GM21367 (cell line): ENCODE measurements at regions not wholly inside any gene's neighbourhood (a gene's known extent, or its start where the extent isn't known, plus 50 kb on each side); places are given as distances from the start of the nearest gene placed in this dataset.

Source experiments
- ATAC-seq: cut with Tn5 transposase; IDR thresholded peaks from one replicate; pipeline ENCODE4 v1.9.1; 2021; ENCODE audit not compliant: unreplicated experiment

- no peak for ATAC-seq
These were observed 1848.5 kb upstream of the TENM3 start for GRCh38 chr4:180394730-180395129.

DNA sequence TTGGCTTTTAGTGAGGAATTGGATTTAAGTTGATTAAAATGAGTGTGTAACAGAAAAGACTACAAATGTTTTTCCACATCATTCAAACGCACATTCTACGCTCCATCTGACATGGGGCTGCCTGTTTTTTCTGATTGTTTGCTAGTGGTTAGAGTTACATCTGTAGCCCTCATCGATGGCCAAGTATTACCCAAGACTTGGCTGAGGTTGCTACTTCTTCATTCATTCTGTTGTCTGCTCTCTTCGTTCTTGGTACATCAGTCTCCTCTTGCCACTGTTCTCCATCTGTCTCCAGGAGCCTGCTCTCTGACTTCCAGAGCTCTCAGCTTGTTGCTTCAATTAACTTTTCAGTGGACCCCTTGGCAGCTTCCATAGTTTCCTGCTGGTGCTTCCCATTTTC is 1844.6 kb upstream of the TENM3 start:
- ATAC-seq, result no peak

DNA sequence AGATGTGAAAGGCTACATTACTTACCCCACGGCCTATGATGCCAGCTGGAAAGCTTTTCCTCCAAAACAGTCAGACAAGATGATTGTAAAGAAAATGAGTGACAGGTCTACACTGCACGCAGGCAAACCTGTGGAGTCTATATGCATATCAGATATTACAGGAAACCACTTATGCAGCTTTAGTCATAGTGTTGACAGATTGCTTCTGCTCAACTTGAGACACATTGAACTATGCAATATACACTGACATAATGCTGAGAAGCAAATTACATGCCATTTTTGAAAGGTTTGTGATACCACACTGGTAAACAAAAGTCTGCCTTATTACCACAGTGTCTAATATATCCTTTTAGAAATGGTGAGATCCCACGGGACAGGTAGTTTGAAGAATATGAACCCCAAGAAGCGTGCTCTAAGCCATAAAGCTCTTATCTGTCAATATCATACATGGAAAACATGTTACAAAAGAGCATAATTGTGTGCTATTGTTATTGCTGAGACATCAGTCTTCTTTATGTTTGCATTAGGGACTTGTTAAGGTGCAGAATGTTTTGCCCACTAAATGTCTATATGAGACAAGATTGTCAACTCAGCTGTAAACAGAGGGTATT is 1835.8 kb upstream of the TENM3 start:
- ATAC-seq, result no peak

- ATAC-seq, result no peak
These were observed 1824.2 kb upstream of the TENM3 start for GRCh38 chr4:180418819-180419531.

DNA sequence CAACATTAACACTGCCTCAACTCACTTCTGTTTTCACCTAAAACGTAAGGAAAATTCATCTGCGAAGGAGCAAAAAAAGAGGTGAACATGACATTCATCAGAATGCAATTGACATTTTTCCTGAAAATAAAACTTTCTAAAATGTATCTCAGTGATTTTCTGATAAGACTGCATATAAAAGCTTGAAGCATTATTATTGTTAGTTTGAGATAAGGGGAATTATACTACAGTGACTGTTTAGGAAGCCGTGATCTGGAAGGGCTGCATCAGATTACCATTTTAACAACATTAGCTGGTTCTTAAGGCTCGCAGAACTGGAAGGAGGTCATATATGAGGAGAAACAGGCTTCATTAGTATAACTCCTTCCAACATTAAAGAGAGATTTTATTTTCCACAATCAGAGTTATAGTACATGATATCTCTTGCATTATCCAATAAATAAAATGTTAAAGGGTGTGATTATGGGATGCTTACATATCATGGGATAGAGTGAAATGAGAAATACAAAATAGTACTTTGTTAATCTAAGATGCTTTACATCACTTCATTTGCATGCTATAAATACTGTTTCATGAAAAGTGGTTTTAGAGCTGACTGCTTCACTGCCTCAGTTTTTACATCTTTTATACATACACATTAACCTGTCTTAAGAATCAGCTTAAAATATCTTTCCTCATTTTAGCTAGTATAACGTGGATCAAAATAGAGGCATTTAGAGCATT is 1820.1 kb upstream of the TENM3 start:
- no peak for ATAC-seq

DNA sequence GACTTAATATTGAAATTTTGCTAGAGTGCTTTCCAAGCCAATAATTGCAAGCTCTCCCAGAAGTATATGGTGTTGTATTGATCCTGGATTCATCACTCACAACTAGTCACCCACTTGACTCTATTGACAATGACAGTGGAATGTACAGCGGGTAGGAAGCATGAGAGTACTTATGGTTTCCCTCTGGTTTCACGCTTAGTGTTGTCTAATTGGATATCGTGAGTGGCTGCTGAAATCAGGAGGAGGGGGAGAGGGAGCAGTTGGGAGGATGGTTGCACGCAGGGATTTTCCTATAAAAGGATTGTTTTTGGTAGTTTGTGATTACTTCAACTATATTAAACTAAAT is 1819.5 kb upstream of the TENM3 start:
- no peak for ATAC-seq

- ATAC-seq, result no peak
These were observed 1816.3 kb upstream of the TENM3 start for GRCh38 chr4:180426938-180427337.

- no peak for ATAC-seq
These were observed 1812.9 kb upstream of the TENM3 start for GRCh38 chr4:180430283-180430682.

GRCh38 chr4:180434131-180434895 is 1808.9 kb upstream of the TENM3 start:
- peak; percentile 71 for ATAC-seq

GRCh38 chr4:180436361-180436760 is 1806.8 kb upstream of the TENM3 start:
- ATAC-seq, result no peak

DNA sequence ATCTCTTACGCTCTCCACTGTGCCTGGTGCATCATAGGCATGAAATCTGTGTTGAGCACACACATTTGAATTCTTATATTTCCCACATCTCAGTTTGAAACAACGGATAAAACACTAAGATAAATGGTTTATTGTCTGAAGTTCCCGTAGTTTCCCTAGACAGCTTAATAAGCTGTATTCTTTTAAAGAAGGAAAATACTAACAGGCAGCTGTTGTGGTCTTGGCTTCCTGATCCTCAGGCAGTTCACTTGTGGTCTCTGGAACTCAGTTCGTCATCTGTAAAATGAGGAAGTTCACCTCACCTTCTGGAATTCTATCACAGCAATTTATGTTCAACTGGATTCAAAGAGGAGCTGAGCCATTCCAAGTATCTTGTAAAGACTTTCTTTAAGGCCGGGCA is 1805.6 kb upstream of the TENM3 start:
- ATAC-seq, result no peak

GRCh38 chr4:180448306-180448705 is 1794.9 kb upstream of the TENM3 start:
- no peak for ATAC-seq

DNA sequence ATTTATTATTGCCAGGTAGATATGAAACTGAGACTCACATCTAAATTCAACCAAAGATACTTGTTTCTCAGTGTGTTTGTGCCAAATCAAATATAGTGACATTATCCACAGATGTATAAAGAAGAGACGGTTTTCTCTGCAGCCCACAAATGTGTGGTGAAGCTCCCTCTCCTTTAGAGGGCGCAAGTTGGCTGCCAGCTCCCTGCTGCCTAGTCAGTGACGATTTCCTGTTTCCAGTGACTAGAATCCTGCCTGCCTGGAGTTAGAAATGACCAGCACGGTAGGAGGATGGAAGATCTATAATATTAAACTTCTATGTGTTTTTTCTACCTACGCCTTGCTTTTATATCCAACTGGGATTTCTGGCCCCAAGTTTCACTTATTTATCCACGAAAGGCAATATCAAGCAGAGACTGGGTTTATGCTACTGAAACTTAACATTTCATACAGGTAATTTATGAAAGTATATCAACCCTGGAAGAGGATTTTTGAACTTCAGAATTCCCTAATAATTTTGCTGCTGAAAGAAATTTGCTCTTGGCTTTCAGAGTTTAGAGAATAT is 1793.7 kb upstream of the TENM3 start:
- ATAC-seq, result peak; percentile 49

DNA sequence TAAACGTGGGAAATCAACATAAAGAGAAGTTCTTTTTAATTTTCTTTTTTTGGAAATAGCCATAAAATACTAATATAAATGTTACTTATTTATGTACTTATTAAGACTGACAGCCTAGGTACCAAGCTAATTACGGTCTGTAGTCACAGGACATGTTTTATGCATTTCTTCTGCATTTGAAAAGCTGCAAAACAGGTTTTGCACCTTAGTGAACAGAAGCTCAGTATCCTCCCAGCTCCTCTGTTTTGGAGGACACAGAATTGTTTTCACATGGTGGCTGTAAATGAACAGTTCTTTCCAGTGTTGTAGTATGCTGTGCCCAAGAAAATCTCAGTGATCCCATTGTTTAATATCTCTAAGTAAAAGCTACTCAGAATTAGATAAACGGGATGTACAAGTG is 1788.0 kb upstream of the TENM3 start:
- no peak for ATAC-seq

GRCh38 chr4:180456928-180457327 is 1786.3 kb upstream of the TENM3 start:
- ATAC-seq, result no peak

DNA sequence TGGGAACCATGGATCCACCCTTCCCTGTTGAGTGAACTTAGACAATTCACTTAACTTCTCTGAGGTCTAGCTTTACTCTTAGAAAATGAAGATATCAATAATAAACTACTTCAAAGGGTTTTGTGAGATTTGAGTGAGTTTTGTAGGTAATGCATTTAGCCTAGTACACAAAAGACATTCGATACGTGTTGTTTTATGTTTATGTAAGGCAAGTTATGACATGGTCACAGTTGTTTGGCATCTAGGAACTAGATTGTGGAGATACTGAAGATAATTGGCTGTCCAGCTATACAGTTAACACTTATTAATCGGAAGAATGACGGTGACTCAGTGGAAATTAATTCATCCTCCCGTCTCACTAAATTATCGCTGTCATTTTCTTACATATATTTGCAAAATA is 1781.1 kb upstream of the TENM3 start:
- ATAC-seq, result no peak

GRCh38 chr4:180465364-180465763 is 1777.8 kb upstream of the TENM3 start:
- no peak for ATAC-seq

GRCh38 chr4:180483036-180483435 is 1760.2 kb upstream of the TENM3 start:
- ATAC-seq, result no peak

DNA sequence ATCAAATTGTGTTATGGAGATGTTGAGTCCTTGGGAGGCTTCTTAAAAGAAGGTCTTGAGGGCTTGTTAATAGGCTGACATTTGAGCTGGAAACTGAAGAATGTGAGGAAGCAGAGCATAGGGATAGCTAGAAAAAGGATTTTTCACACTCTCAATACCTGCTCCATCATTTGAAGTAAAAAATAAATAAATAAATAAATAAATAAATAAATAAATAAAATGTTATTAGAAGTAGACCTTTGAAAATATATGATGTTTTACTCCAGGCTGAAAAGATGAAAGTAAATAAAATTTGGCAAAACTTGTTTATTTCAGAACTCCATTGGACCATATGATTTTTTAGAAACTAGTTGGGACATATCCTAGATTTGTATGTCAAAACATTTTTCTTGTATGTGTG is 1757.8 kb upstream of the TENM3 start:
- no peak for ATAC-seq

DNA sequence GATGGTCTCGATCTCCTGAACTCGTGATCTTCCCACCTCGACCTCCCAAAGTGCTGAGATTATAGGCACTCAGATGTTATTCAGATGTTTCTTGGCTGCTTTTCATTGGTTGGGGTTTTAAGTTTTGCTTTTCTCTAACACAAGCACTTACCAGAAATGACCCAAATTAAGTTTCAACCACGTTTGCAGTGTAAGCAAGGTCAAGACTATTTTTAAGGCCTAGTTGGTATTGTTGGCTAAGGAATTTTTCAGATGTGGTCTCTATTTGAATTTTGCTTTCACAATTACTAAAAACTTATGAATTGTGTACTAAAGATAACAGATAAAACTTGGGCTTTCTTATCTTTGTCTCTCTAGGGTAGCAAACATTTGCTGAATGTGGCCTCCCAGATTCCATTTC is 1756.9 kb upstream of the TENM3 start:
- ATAC-seq, result no peak

DNA sequence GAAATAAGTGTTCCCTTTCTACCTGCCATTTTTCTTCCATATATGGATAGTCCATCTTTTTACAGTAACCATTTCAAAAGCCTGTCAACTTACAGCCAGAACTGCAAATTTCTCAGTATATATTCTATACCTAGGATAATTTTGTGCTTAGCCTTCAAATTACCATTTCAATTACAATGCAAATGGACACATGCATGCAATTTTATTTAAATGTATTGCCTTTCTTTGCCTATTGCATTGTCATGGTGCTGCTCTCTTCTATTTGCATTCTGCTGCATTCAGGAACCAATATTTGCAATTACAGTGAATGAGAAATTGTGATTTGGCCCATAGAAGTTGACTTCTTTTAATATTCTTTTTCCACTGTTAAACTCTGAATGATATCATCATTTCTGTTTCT is 1753.4 kb upstream of the TENM3 start:
- no peak for ATAC-seq
